GM04503 (cell line): ENCODE measurements at regions not wholly inside any gene's neighbourhood (a gene's known extent, or its start where the extent isn't known, plus 50 kb on each side); places are given as distances from the start of the nearest gene placed in this dataset.
A peak's percentile ranks its signal among the peaks of the same experiment; 100 is the strongest.

Source experiments
- DNase-seq: peaks from one replicate; pipeline ENCODE4 v3.0.0-alpha.2; 2012; ENCODE audit warnings: low read depth

DNA sequence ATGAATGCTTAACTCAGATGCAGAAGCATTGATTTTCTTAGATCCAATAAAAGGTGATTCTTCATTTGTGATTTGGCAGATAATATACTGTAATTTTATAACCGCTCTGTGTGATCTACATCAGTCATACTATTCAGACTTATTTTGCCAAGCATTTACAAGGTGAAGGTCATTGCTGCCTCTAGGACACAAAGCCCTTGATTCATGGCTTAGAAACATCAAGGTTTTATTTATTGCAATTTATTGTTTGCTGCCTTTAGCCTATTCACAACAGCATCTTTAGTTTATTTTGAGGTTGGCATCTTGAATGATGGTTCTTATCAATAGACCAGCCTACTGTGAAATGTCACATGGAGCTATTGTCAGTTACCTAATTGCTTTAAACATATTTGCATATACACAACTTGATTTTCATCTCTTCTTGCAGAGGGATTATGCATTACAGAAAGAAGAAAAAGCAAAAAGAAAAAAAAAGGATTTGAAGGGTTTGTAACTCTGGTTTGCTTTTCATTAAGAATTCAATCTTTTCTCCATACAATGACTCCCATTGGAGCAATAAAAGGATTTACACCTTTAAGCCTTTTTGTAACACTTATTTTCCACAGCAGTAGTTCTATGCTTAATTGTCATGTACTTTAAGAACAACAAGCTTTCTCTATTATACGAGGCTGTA lies 1371.6 kb upstream of the CELF2 start:
- DNase-seq, result no peak

- no peak for DNase-seq
Measured at GRCh38 chr10:9654261-9654660, 1363.4 kb upstream of the CELF2 start.

- DNase-seq, result no peak
Measured at GRCh38 chr10:9656386-9656785, 1361.3 kb upstream of the CELF2 start.

DNA sequence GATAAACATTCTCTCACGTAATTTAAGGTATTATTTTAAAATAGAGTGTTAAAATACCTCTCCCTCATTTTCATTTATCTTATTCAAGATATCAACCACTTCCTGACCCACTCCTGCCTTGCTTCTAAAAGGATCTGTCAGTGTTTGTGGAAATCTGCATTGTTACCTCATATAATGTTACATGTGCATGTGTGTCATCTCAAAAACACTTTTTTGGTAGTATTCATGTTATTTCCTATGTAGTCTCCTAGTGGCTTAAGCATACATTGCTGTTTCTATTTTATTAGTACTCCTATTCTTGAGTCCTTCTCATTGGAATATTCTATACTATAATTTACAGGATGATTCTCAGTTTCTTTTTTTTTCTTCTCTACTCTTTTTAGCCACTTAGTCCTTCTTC lies 1360.7 kb upstream of the CELF2 start:
- DNase-seq, result no peak

GRCh38 chr10:9657530-9657929 lies 1360.1 kb upstream of the CELF2 start:
- no peak for DNase-seq

GRCh38 chr10:9668411-9668810 lies 1349.3 kb upstream of the CELF2 start:
- no peak for DNase-seq

- DNase-seq, result no peak
Measured at GRCh38 chr10:9670911-9671310, 1346.8 kb upstream of the CELF2 start.

DNA sequence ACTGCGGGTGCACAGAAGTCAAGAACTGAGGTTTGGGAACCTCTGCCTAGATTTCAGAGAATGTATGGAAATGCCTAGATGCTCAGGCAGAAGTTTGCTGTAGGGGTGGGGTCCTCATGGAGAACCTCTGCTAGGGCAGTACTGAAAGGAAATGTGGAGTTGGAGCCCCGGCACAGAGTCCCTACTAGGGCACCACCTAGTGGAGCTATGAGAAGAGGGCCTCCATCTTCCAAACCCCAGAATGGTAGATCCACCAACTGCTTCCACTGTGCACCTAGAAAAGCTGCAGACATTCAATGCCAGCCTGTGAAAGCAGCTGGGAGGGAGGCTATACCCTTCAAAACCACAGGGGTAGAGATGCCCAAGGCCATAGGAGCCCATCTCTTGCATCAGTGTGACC lies 1336.0 kb upstream of the CELF2 start:
- DNase-seq, result no peak

GRCh38 chr10:9682802-9683201 lies 1334.9 kb upstream of the CELF2 start:
- no peak for DNase-seq

- DNase-seq, result no peak
Measured at GRCh38 chr10:9684186-9684585, 1333.5 kb upstream of the CELF2 start.

- no peak for DNase-seq
Measured at GRCh38 chr10:9685596-9685995, 1332.1 kb upstream of the CELF2 start.

- DNase-seq, result no peak
Measured at GRCh38 chr10:9688711-9689110, 1329.0 kb upstream of the CELF2 start.

GRCh38 chr10:9707216-9707615 lies 1310.5 kb upstream of the CELF2 start:
- no peak for DNase-seq

DNA sequence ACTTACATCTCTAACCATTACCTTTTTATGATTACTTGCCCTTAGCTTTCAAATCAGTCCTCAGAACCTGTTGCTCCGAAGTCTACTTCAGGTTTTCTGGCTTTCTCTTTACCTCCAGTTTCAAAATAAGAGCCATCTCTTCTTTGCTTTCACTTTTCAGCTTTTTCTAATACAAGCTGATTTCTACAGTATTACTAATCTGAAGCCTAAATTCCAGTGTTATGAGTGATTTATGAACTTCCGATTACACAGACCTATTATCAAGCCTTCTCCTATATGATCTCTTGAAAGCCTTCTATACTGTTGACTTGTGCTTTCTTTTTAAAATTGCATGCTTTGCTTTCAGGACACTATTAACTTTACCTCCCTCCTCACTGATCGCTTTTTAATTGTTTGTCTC lies 1307.8 kb upstream of the CELF2 start:
- no peak for DNase-seq

- DNase-seq, result no peak
Measured at GRCh38 chr10:9712393-9712792, 1305.3 kb upstream of the CELF2 start.

GRCh38 chr10:9719246-9719645 lies 1298.4 kb upstream of the CELF2 start:
- no peak for DNase-seq

GRCh38 chr10:9733766-9734165 lies 1283.9 kb upstream of the CELF2 start:
- DNase-seq, result no peak

DNA sequence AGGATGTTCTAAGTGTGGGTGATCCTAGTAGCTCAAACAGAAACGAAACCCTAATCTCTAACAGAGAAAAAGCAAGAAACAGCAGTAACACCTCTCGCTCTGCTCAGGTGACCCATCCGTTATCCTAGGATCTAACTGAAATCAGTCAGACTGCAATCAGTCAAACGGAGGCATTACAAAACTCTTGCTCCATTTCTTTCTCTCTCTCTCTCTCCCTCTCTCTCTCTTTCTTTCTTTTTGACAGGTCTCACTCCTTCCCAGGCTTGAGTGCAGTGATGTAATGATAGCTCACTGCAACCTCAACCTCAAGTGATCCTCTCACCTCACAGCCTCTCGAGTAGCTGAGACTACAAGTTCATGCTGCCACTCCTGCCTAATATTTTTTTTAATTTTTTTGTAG lies 1283.5 kb upstream of the CELF2 start:
- no peak for DNase-seq

GRCh38 chr10:9735731-9736130 lies 1281.9 kb upstream of the CELF2 start:
- DNase-seq, result no peak

- DNase-seq, result no peak
Measured at GRCh38 chr10:9743639-9744038, 1274.0 kb upstream of the CELF2 start.

DNA sequence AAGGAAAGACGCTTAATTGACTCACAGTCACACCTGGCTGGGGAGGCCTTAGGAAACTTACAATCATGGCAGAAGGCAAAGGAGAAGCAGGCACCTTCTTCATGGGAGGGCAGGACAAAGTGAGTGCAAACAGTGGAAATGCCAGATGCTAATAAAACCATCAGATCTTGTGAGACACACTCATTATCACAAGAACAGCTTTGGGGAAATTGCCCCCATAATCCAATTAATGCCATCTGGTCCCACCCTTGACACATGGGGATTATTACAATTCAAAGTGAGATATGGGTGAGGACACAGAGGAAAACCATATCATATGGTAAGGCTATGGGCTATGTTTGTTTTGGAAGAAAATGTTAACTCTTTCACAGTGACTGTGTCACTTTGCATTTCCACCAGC lies 1272.5 kb upstream of the CELF2 start:
- no peak for DNase-seq

- DNase-seq, result no peak
Measured at GRCh38 chr10:9757176-9757575, 1260.5 kb upstream of the CELF2 start.

DNA sequence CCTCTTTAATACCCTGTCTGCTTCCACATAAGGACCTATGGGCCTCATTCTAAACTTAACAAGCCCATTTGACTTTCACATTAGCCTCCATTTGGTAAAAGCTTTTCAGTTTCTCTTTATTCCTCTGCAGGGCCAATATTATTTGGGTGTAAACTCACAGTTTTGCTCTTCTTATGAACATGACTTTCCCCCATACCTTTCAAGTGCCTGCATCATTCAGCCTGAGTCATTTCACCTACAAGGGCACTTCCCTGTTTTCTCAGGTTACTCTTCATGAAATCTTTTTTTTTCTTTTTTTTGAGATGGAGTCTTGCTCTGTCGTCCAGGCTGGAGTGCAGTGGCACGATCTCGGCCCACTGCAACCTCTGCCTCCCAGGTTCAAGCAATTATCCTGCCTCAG lies 1258.1 kb upstream of the CELF2 start:
- no peak for DNase-seq

DNA sequence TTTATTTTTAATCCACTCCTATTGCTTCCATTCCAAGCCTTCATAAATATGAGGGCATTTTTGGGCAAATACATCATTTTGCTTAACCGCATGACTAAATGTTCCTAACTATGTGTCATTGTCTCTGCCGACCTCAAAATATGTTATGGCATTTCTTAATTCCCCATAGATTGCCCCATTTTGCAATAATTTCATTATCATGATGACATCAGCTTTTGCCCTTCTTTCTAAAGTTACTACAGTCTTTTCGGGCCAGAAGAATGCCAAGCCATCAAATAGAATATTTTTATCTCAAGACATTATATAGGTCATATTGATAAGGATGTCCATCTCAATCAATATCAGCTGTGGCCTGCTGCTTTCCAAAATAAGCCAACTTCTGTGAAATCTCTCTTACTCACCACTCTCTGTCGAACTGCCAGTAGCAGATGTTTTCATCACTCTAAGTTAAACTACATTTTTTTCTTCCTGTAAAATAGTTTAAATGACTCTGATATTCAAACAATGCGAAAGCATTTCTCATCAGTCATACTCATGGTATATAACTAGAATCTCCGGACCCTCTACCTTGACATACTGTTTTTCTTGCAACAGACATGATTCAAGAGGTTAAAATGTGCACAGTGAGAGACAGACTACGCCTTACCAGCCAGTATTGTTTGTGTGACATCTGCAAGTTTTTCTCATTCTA lies 1254.6 kb upstream of the CELF2 start:
- DNase-seq, result peak; percentile 1
